K562 (cell line): ENCODE measurements at regions not wholly inside any gene's neighbourhood (a gene's known extent, or its start where the extent isn't known, plus 50 kb on each side); places are given as distances from the start of the nearest gene placed in this dataset.

Experiments used
- ATAC-seq: fragments of 200-7000 bp; cut with Tn5 transposase; 3 replicates; pipeline ENCODE4 v1.9.1; 2020; ENCODE audit warnings: moderate library complexity
- BruUV-seq: library from RNA; stranded (reverse); fragments of 400-500 nt; replicated peaks from 2 replicates; lab custom pipeline; 2021; lab: Mats Ljungman, UMichigan
- CTCF ChIA-PET: fragments of 300-600 bp; formaldehyde crosslinking; extraction: SDS; loops from one replicate; lab custom pipeline; 2021; ENCODE audit warnings: low intra/inter-chr PET ratio; lab: Yijun Ruan, JAX
- POLR2A ChIA-PET: fragments of 300-600, 350-650 bp; sonication (Branson Sonifier 250); formaldehyde crosslinking; extraction: SDS; loops from one replicate; lab custom pipeline; 2021; ENCODE audit warnings: antibody characterized with exemption, inconsistent platforms; lab: Yijun Ruan, JAX
- DNase-seq, 4 experiments: peaks; one replicate each; pipeline versions ENCODE4 v3.0.0 to v3.0.0-alpha.2; 2011 to 2018; ENCODE audit warnings: low spot score in 3 of 4, mixed read lengths in 3 of 4; ENCODE audit errors: extremely low read depth in 1 of 4
- FAIRE-seq: peaks from 2 replicates; lab custom pipeline; 2011; peaks lifted over from hg19 to GRCh38; lab: Jason Lieb, UNC
- H2AFZ ChIP-seq: 2 replicates; pipeline ENCODE4 v1.6.0; 2011; ENCODE audit warnings: low read depth, low read length, control low read depth, inconsistent platforms
- H3K27ac ChIP-seq: fragments of 200-600 bp; 3 replicates; pipeline ENCODE4 v1.8.0; 2011; ENCODE audit warnings: low read depth, mild to moderate bottlenecking, control low read depth, inconsistent platforms, low read length, moderate library complexity, mixed read lengths; ENCODE audit errors: extremely low read depth
- H3K27me3 ChIP-seq, 2 experiments: fragments of 300-600 bp in 1 of 2; 2 replicates in 1 of 2; 3 replicates in 1 of 2; pipeline versions ENCODE4 v1.6.0 to v1.8.0; 2011; ENCODE audit warnings: inconsistent platforms in 2 of 2, low read length in 2 of 2, mild to moderate bottlenecking in 1 of 2, mixed read lengths in 1 of 2, moderate library complexity in 1 of 2; ENCODE audit not compliant: control insufficient read depth in 2 of 2, insufficient read depth in 2 of 2
- H3K36me3 ChIP-seq: fragments of 300-600 bp; 3 replicates; pipeline ENCODE4 v1.8.0; 2011; ENCODE audit warnings: mild to moderate bottlenecking, low read length, inconsistent platforms; ENCODE audit not compliant: control insufficient read depth, insufficient read depth
- H3K4me1 ChIP-seq, 2 experiments: fragments of 200-600 bp in 1 of 2; replicated peaks in 1 of 2; 2 replicates in 1 of 2; 3 replicates in 1 of 2; pipeline versions ENCODE4 v1.5.1 to v1.8.0; 2011; ENCODE audit warnings: inconsistent platforms in 2 of 2, low read length in 2 of 2, mild to moderate bottlenecking in 1 of 2, mixed read lengths in 1 of 2, moderate library complexity in 1 of 2; ENCODE audit not compliant: control insufficient read depth in 2 of 2, insufficient read depth in 2 of 2
- H3K4me2 ChIP-seq: 2 replicates; pipeline ENCODE4 v1.6.1; 2011; ENCODE audit warnings: low read length, control low read depth, inconsistent platforms, mixed read lengths; ENCODE audit not compliant: insufficient read depth
- H3K4me3 ChIP-seq: fragments of 200-600 bp; sonication (generic), shearing (Covaris generic); 2 replicates; pipeline ENCODE4 v1.5.1; 2016; ENCODE audit warnings: control low read depth, inconsistent platforms
- H3K79me2 ChIP-seq: fragments of 200-600 bp; 3 replicates; pipeline ENCODE4 v1.8.0; 2011; ENCODE audit warnings: low read length, inconsistent platforms; ENCODE audit not compliant: control insufficient read depth, insufficient read depth
- H3K9ac ChIP-seq, 2 experiments: 2 replicates each; pipeline versions ENCODE4 v1.6.0 to v1.6.1; 2011; ENCODE audit warnings: low read depth in 2 of 2, low read length in 2 of 2, control low read depth in 1 of 2, inconsistent platforms in 1 of 2, mild to moderate bottlenecking in 1 of 2, mixed read lengths in 1 of 2; ENCODE audit not compliant: insufficient read depth in 1 of 2
- H3K9me1 ChIP-seq: one replicate; pipeline ENCODE4 v1.6.0; 2011; ENCODE audit warnings: inconsistent platforms, mild to moderate bottlenecking, low read length, moderate library complexity; ENCODE audit not compliant: control insufficient read depth, insufficient read depth
- H3K9me3 ChIP-seq: replicated peaks from 2 replicates; pipeline ENCODE4 v1.5.1; 2011; ENCODE audit warnings: low read depth, low read length, inconsistent platforms; ENCODE audit not compliant: control insufficient read depth, insufficient read depth
- H4K20me1 ChIP-seq: replicated peaks from 2 replicates; pipeline ENCODE4 v1.6.1; 2011; ENCODE audit warnings: low read length, inconsistent platforms, mixed read lengths; ENCODE audit not compliant: control insufficient read depth, insufficient read depth
- CTBP1 ChIP-seq: fragments of 450-650 bp; IDR thresholded peaks from 2 replicates; pipeline ENCODE4 v1.6.1; 2016; ENCODE audit warnings: borderline replicate concordance
- DEAF1 ChIP-seq: fragments of 450-650 bp; formaldehyde crosslinking; IDR thresholded peaks from 2 replicates; pipeline ENCODE4 v1.4.0; 2020; ENCODE audit warnings: mild to moderate bottlenecking, moderate library complexity
- GTF2E2 ChIP-seq: fragments of 200-800 bp; sonication (Bioruptor generic); IDR thresholded peaks from 2 replicates; pipeline ENCODE4 v1.6.1; 2016; ENCODE audit warnings: missing genetic modification characterization, missing compliant biosample characterization
- KAT2B ChIP-seq: IDR thresholded peaks from one replicate; pipeline ENCODE4 v1.6.1; 2012; ENCODE audit warnings: low read depth, mild to moderate bottlenecking, control low read depth, inconsistent platforms, low read length, moderate library complexity
- NELFE ChIP-seq: IDR thresholded peaks from 2 replicates; pipeline ENCODE4 v1.6.1; 2011; ENCODE audit warnings: mild to moderate bottlenecking; ENCODE audit not compliant: insufficient read depth, insufficient read length
- POLR3G ChIP-seq: IDR thresholded peaks from 2 replicates; pipeline ENCODE4 v1.6.1; 2011; ENCODE audit not compliant: insufficient read length, insufficient replicate concordance; ENCODE audit errors: extremely low read depth
- STAT5A ChIP-seq: IDR thresholded peaks from 2 replicates; pipeline ENCODE4 v1.6.1; 2012; ENCODE audit warnings: low read length, inconsistent platforms, borderline replicate concordance
- TCF7L2 ChIP-seq: fragments of 150-350 bp; IDR thresholded peaks from 2 replicates; pipeline ENCODE4 v1.6.1; 2016; ENCODE audit warnings: low read depth, mild to moderate bottlenecking, low read length, moderate library complexity
- TOE1 ChIP-seq, 2 experiments: fragments of 450-650 bp in 1 of 2; sonication (generic) in 1 of 2; formaldehyde crosslinking in 1 of 2; IDR thresholded peaks; 2 replicates each; pipeline versions ENCODE4 v1.7.1 to v1.8.0; 2016 to 2022; ENCODE audit warnings: borderline replicate concordance in 2 of 2, mild to moderate bottlenecking in 2 of 2, antibody characterized with exemption in 1 of 2, inconsistent platforms in 1 of 2, low read depth in 1 of 2, missing genetic modification reagents in 1 of 2, moderate library complexity in 1 of 2
- XRCC5 ChIP-seq: fragments of 200-400 bp; formaldehyde crosslinking; IDR thresholded peaks from 2 replicates; pipeline ENCODE4 v1.6.1; 2017; ENCODE audit warnings: low read depth, mild to moderate bottlenecking, low read length
- ZBTB1 ChIP-seq: sonication (generic); formaldehyde crosslinking; IDR thresholded peaks from 2 replicates; pipeline ENCODE4 v1.8.1; 2023; ENCODE audit warnings: missing genetic modification reagents, low read depth, mild to moderate bottlenecking, borderline replicate concordance
- ZEB2 ChIP-seq: fragments of 450-650 bp; IDR thresholded peaks from 2 replicates; pipeline ENCODE4 v1.6.1; 2016
- ZNF354B ChIP-seq: fragments of 250-450 bp; sonication (Bioruptor Pico); IDR thresholded peaks from 2 replicates; pipeline ENCODE4 v1.4.0; 2020
- ZNF395 ChIP-seq: fragments of 200-800 bp; sonication (Bioruptor generic); IDR thresholded peaks from 2 replicates; pipeline ENCODE4 v1.6.1; 2017; ENCODE audit warnings: missing genetic modification characterization, missing compliant biosample characterization
- ZNF512 ChIP-seq: IDR thresholded peaks from 2 replicates; pipeline ENCODE4 v1.6.1; 2016; ENCODE audit warnings: missing genetic modification characterization, missing compliant biosample characterization
- WGBS: fragments of 100-300 bp; shearing (Covaris generic); methylation state at CpG from one replicate; pipeline ENCODE4 v1.1.6; 2016; ENCODE audit warnings: low coverage, mixed read lengths; ENCODE audit not compliant: insufficient coverage; ENCODE audit errors: missing lambda C conversion rate; 5-methylcytosine and 5-hydroxymethylcytosine counted together
- in situ Hi-C: fragments of 300-500 bp; cut with MboI; formaldehyde crosslinking; loops from 4 replicates; pipeline ENCODE4 v1.15.0; 2018; ENCODE audit warnings: inconsistent platforms, mixed read lengths
- intact Hi-C: fragments of 100-400 bp; cut with micrococcal nuclease; formaldehyde crosslinking; loops from 2 replicates; pipeline ENCODE4 v1.14.2; 2022

- TF ChIP-seq TOE1 (IDR thresholded peaks at IDR 0.05; ENCODE audit: borderline replicate concordance), result no peak
- TF ChIP-seq TOE1 (CRISPR knock-in tag; IDR thresholded peaks at IDR 0.05; ENCODE audit: borderline replicate concordance, low read depth), result no peak
- no peak for TF ChIP-seq GTF2E2 (tag)
- TF ChIP-seq ZNF395 (CRISPR knock-in tag), result no peak
Measured at GRCh38 chr16:5234295-5235050, 136.9 kb upstream of the EEF2KMT start (continued).

- Histone ChIP-seq H3K36me3 (no peaks in the 10 kb centered on the region), H3K27ac (no peak overlapping the region), H3K4me2 (no peak overlapping the region), H3K4me1 (no peaks in the 10 kb centered on the region), H3K9me1 (no peaks in the 10 kb centered on the region), H3K27me3 (peaks cover under 1 to 6% of the 10 kb centered on the region in 2 experiments; a peak in 2 of 5 replicates), H2AFZ (no peak overlapping the region), H3K9ac (no peak overlapping the region), H4K20me1 (no peaks in the 10 kb centered on the region), H3K9me3 (no peaks in the 10 kb centered on the region), H3K79me2 (no peaks in the 10 kb centered on the region), H3K4me3 (no peak overlapping the region)
- TF ChIP-seq KAT2B (no peak), ZNF512 (no peak), DEAF1 (CRISPR knock-in tag) (no peak), STAT5A (no peak), XRCC5 (no peak), ZEB2 (no peak), POLR3G (no peak), ZNF354B (CRISPR knock-in tag) (no peak), NELFE (no peak), CTBP1 (no peak), ZBTB1 (CRISPR knock-in tag) (no peak), TCF7L2 (no peak)
- ATAC-seq (no peak), DNase-seq (no peak), FAIRE-seq (no peak)
- ChIA-PET CTCF (no interaction called here), POLR2A (no interaction called here)
- intact Hi-C loops, result no loop called here
- in situ Hi-C loops, result loop anchor here (25.0 kb wide), 2 partner anchors 256 to 381 kb away; no protein-coding TSS in a partner anchor
- WGBS, result 0% methylated on average over 5 of the region's 5 CpGs
- no TSS peak for BruUV-seq
Measured at GRCh38 chr16:5231246-5231759, 133.7 kb upstream of the EEF2KMT start.
